BJ (cell line): ENCODE measurements at regions not wholly inside any gene's neighbourhood (a gene's known extent, or its start where the extent isn't known, plus 50 kb on each side); places are given as distances from the start of the nearest gene placed in this dataset.

ENCODE experiments used
- CTCF ChIA-PET: fragments of 350-600 bp; formaldehyde crosslinking; extraction: SDS; loops from one replicate; lab custom pipeline; 2021; ENCODE audit warnings: antibody characterized with exemption, inconsistent platforms; lab: Yijun Ruan, JAX
- POLR2A ChIA-PET: fragments of 300-600 bp; sonication (Branson Sonifier 250); formaldehyde crosslinking; extraction: SDS; loops from one replicate; lab custom pipeline; 2021; ENCODE audit warnings: antibody characterized with exemption; lab: Charles Lee
- DNase-seq: peaks from one replicate; pipeline ENCODE4 v3.0.0-alpha.2; 2011; ENCODE audit warnings: low read depth
- H3K27me3 ChIP-seq: 2 replicates; pipeline ENCODE4 v1.6.0; 2011; ENCODE audit warnings: low read length; ENCODE audit not compliant: control insufficient read depth, insufficient read depth
- H3K36me3 ChIP-seq: 2 replicates; pipeline ENCODE4 v1.5.1; 2011; ENCODE audit warnings: low read length; ENCODE audit not compliant: control insufficient read depth, insufficient read depth
- H3K4me3 ChIP-seq: 2 replicates; pipeline ENCODE4 v1.5.1; 2011; ENCODE audit warnings: low read depth, mild to moderate bottlenecking, control low read depth, low read length
- TF ChIP-seq, protein P1 (sequence below): IDR thresholded peaks from 2 replicates; pipeline ENCODE4 v1.5.1; 2011; ENCODE audit warnings: low read depth, mild to moderate bottlenecking, control low read depth, inconsistent platforms, low read length, moderate library complexity; ENCODE audit not compliant: insufficient read depth

DNA sequence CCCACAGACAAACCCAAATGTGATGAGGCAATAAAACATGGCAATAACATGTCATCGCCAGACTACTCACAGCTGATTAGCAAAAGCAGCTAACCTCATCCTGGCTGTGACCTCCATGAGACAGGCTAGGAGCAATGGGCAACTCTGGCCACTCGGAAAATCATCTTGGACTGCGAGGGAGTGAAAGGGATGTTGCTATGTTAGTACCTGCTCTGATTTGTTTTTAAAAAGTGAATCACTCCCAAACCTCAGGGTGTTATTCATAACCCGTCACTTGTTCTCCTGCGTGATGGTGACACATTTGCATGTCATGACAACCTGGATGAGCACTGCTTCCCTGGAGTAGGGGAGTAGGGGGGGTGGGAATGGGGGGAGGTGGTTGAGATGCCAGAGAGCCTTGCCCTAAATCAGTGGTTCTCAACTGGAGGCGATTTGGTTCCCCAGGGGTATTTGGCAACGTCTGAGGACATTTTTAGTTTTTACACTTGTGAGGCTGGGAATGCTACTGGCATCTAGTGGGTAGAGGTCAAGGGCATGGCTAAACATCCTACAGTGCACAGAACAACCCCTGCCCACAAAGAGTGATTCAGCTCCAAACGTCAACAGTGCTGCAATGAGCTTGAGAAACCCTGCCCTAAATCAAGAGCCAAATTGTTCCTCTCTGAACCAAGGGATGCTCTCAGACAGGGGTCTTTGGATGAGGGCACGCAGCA is 241.7 kb downstream of the SOX9 start:
- no peak overlapping the region for H3K4me3 ChIP-seq
- TF ChIP-seq, protein P1, sequence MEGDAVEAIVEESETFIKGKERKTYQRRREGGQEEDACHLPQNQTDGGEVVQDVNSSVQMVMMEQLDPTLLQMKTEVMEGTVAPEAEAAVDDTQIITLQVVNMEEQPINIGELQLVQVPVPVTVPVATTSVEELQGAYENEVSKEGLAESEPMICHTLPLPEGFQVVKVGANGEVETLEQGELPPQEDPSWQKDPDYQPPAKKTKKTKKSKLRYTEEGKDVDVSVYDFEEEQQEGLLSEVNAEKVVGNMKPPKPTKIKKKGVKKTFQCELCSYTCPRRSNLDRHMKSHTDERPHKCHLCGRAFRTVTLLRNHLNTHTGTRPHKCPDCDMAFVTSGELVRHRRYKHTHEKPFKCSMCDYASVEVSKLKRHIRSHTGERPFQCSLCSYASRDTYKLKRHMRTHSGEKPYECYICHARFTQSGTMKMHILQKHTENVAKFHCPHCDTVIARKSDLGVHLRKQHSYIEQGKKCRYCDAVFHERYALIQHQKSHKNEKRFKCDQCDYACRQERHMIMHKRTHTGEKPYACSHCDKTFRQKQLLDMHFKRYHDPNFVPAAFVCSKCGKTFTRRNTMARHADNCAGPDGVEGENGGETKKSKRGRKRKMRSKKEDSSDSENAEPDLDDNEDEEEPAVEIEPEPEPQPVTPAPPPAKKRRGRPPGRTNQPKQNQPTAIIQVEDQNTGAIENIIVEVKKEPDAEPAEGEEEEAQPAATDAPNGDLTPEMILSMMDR = no peak
- CTCF ChIA-PET = interaction anchor here (1.1 kb wide), 1 partner anchor 94 kb away, joined by 4 read pairs; no protein-coding TSS in a partner anchor
- POLR2A ChIA-PET = no interaction called here
- no peak for DNase-seq
- no peaks in the 10 kb centered on the region for H3K27me3 ChIP-seq
- no peaks in the 10 kb centered on the region for H3K36me3 ChIP-seq

DNA sequence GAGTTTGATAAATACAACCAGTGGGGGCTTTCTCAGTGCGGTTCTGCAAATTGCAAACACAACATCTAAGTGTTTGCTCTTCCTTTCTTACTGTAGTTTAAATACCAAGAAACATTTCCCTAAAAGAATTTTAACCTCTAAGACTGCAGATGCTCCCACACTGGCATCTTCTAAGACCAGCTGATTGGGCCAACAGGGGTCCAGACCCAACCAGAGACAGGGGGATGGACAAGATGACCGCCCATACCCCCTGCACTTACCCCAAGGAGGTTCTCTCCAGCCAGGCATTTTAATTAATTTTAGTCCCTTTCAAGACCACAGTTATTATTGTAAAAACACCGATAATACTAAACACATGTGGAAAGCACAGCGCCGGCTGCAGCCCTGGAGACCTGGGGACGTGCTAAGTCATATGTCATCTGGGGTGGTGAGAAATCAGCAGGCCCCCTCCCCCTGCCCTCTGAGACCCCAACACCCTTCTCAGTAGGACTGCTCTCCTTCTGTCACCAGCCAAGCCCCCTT is 242.3 kb downstream of the SOX9 start:
- POLR2A ChIA-PET = interaction anchor here (0.6 kb wide), 1 partner anchor 15 kb away, joined by 5 read pairs; no protein-coding TSS in a partner anchor
- CTCF ChIA-PET = interaction anchor here (1.1 kb wide), 1 partner anchor 93 kb away, joined by 4 read pairs; no protein-coding TSS in a partner anchor
- TF ChIP-seq, protein P1 = no peak
- no peaks in the 10 kb centered on the region for H3K27me3 ChIP-seq
- no peak overlapping the region for H3K4me3 ChIP-seq
- no peaks in the 10 kb centered on the region for H3K36me3 ChIP-seq
- DNase-seq = no peak

DNA sequence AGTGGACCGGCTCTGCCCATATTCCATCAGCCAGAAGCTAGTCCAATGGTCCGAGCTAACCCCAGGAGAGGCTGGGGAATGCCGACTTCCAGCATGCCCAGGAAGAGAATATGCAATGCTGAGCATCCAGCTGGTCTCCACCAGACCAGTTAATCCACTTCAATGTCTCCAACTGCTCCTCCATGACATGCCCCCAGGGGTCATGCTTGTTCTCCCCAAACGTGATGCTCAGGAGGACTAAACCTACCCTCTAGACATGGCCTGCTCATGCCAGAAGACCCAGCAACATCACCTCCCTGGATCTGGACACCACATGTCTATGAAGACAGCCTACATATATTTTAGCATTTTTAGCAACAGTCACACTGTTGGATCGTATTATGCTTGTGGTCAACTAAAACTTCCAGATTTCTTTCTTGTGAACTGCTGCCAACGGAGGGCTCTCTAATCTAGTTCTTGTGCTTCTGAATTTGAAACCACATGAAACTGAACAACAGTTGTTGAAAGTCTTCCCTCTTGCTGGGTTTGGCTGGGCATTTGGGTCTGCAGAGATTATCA is 245.1 kb downstream of the SOX9 start:
- DNase-seq = peak; percentile 49
- Histone ChIP-seq H3K4me3 (no peak overlapping the region), H3K36me3 (no peaks in the 10 kb centered on the region), H3K27me3 (no peaks in the 10 kb centered on the region)
- POLR2A ChIA-PET = no interaction called here
- TF ChIP-seq, protein P1 = 0 out of 2 replicates have a peak, but pooled peaks have one; percentile 2
- CTCF ChIA-PET = interaction anchor here (0.8 to 1.2 kb wide), 6 partner anchors 8 to 174 kb away, joined by 3 to 5 read pairs (median 3); no protein-coding TSS in a partner anchor

DNA sequence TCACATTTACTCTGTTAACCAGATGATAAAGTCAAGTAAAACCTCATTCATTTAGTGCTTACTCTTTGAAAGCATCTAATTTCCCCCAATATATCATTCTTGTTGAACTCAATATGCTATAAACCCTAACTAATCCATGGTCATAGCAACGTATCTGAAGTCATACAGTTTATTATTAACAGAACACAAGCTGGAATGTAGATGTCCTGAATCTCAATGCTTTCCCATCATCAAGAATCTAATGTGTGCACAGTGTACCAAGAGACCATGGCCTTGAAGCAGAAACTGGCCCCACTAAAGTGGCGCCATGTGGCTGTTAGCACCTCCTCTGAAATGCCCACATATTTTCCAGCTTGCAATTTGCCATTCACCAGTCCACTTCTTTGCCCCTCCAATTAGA is 245.8 kb downstream of the SOX9 start:
- Histone ChIP-seq H3K27me3 (no peaks in the 10 kb centered on the region), H3K4me3 (no peak overlapping the region), H3K36me3 (no peaks in the 10 kb centered on the region)
- TF ChIP-seq, protein P1 = no peak
- ChIA-PET POLR2A (no interaction called here), CTCF (interaction anchor here (0.8 to 1.2 kb wide), 3 partner anchors 160 to 173 kb away, joined by 3 to 4 read pairs (median 3); no protein-coding TSS in a partner anchor)
- DNase-seq = no peak

DNA sequence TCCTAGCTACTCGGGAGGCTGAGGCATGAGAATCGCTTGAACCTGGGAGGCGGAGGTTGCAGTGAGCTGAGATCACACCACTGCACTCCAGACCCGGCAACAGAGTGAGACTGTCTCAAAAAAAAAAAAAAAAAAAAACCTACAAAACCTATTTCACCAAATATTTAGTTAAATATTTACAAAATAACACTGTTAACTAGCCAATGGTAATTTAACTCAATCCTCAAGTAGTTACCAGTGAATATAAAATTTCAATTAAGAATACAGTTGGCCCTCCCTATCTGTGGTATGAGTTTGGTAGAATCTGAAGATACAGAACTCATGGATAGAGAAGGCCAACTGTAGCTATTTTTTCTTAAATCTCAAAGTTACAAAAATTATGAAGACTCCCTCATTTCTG is 247.4 kb downstream of the SOX9 start:
- POLR2A ChIA-PET = no interaction called here
- Histone ChIP-seq H3K4me3 (no peak overlapping the region), H3K36me3 (no peaks in the 10 kb centered on the region), H3K27me3 (no peaks in the 10 kb centered on the region)
- DNase-seq = no peak
- TF ChIP-seq, protein P1 = no peak
- CTCF ChIA-PET = no interaction called here
